HFFc6 (cell line): ENCODE measurements at regions not wholly inside any gene's neighbourhood (a gene's known extent, or its start where the extent isn't known, plus 50 kb on each side); places are given as distances from the start of the nearest gene placed in this dataset.

ENCODE experiments used
- DNase-seq: peaks from one replicate; pipeline ENCODE4 v3.0.0-alpha.2; 2018
- H3K27ac Mint-ChIP-seq: 2 replicates; pipeline ENCODE4 v1.8.0; 2020; ENCODE audit warnings: mild to moderate bottlenecking, mixed read lengths
- H3K27me3 Mint-ChIP-seq: 2 replicates; pipeline ENCODE4 v1.8.0; 2021; ENCODE audit warnings: mild to moderate bottlenecking, moderate library complexity, mixed read lengths; ENCODE audit not compliant: insufficient read depth
- H3K36me3 Mint-ChIP-seq: 2 replicates; pipeline ENCODE4 v1.8.0; 2021; ENCODE audit warnings: low read depth, mixed read lengths
- H3K4me1 Mint-ChIP-seq: 2 replicates; pipeline ENCODE4 v1.8.0; 2020; ENCODE audit warnings: low read depth, mixed read lengths
- H3K4me3 Mint-ChIP-seq: 2 replicates; pipeline ENCODE4 v1.8.0; 2020; ENCODE audit warnings: mild to moderate bottlenecking, moderate library complexity, mixed read lengths
- H3K9me3 Mint-ChIP-seq: 2 replicates; pipeline ENCODE4 v1.8.0; 2020; ENCODE audit warnings: mild to moderate bottlenecking, mixed read lengths
- TF ChIP-seq, protein P1 (sequence below): fragments of 200-600 bp; sonication (generic); IDR thresholded peaks from 2 replicates; pipeline ENCODE4 v1.5.0; 2021; ENCODE audit warnings: antibody characterized with exemption, mild to moderate bottlenecking

GRCh38 chr4:117284736-117285135 is 199.4 kb upstream of the TRAM1L1 start:
- Mint-ChIP-seq H3K36me3 (no peaks in the 10 kb centered on the region), H3K9me3 (peaks cover 23% of the 10 kb centered on the region), H3K4me1 (no peaks in the 10 kb centered on the region), H3K4me3 (no peak overlapping the region), H3K27ac (no peak overlapping the region), H3K27me3 (no peaks in the 10 kb centered on the region)
- DNase-seq: no peak
- TF ChIP-seq, protein P1, sequence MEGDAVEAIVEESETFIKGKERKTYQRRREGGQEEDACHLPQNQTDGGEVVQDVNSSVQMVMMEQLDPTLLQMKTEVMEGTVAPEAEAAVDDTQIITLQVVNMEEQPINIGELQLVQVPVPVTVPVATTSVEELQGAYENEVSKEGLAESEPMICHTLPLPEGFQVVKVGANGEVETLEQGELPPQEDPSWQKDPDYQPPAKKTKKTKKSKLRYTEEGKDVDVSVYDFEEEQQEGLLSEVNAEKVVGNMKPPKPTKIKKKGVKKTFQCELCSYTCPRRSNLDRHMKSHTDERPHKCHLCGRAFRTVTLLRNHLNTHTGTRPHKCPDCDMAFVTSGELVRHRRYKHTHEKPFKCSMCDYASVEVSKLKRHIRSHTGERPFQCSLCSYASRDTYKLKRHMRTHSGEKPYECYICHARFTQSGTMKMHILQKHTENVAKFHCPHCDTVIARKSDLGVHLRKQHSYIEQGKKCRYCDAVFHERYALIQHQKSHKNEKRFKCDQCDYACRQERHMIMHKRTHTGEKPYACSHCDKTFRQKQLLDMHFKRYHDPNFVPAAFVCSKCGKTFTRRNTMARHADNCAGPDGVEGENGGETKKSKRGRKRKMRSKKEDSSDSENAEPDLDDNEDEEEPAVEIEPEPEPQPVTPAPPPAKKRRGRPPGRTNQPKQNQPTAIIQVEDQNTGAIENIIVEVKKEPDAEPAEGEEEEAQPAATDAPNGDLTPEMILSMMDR: no peak

GRCh38 chr4:117293784-117294183 is 208.4 kb upstream of the TRAM1L1 start:
- no peaks in the 10 kb centered on the region for H3K4me1 Mint-ChIP-seq

DNA sequence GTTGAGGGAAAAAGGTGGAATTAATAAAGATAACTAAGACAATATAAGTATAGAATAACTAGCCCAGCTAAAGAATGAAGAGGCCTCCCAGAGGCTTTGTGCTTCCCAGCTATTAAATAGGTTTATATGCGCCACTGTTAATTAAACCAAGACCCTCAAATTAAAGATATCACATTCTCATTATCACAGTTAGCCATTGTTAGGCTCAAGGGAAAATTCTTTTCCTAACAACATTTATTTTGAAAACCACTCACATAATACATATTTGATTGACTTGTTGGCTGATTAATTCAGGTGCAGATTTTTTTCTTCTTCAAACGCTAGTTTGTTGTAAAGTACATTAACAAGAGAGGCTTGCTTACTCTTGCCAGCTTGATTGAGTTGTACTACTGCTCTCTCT is 216.8 kb upstream of the TRAM1L1 start:
- no peaks in the 10 kb centered on the region for H3K36me3 Mint-ChIP-seq
- no peaks in the 10 kb centered on the region for H3K27me3 Mint-ChIP-seq
- no peak for DNase-seq
- H3K4me3 Mint-ChIP-seq: no peak overlapping the region
- no peaks in the 10 kb centered on the region for H3K4me1 Mint-ChIP-seq
- TF ChIP-seq, protein P1: no peak
- H3K27ac Mint-ChIP-seq: no peak overlapping the region
- peaks cover 13% of the 10 kb centered on the region for H3K9me3 Mint-ChIP-seq

More at GRCh38 chr4:117293784-117294183, 208.4 kb upstream of the TRAM1L1 start:
- Mint-ChIP-seq H3K9me3 (peaks cover 19% of the 10 kb centered on the region), H3K27ac (no peak overlapping the region), H3K27me3 (no peaks in the 10 kb centered on the region), H3K4me3 (no peak overlapping the region), H3K36me3 (no peaks in the 10 kb centered on the region)
- no peak for DNase-seq
- TF ChIP-seq, protein P1: no peak

DNA sequence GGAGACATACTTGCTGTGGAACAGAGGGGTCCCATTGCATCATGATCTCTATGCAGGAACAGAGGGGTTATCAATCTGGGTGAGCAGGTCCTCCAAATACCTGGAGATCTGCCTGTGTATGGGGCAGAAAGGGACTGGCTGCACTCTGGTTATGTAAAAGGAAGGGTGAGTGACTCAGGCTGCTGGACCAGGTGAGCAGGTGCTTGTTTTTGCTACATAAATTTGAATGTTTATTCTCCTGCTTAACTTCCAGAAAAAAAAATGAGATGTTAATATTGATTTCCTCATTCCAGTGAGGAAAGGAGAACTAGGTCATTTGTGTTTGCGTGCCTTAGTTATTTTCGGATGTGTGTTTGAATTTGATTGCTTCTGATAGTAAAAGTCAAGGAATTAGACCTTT is 225.8 kb upstream of the TRAM1L1 start:
- no peaks in the 10 kb centered on the region for H3K36me3 Mint-ChIP-seq
- TF ChIP-seq, protein P1: no peak
- no peak overlapping the region for H3K4me3 Mint-ChIP-seq
- H3K27ac Mint-ChIP-seq: no peak overlapping the region
- peaks cover 44% of the 10 kb centered on the region for H3K9me3 Mint-ChIP-seq
- no peak for DNase-seq
- no peaks in the 10 kb centered on the region for H3K27me3 Mint-ChIP-seq
- H3K4me1 Mint-ChIP-seq: no peaks in the 10 kb centered on the region

DNA sequence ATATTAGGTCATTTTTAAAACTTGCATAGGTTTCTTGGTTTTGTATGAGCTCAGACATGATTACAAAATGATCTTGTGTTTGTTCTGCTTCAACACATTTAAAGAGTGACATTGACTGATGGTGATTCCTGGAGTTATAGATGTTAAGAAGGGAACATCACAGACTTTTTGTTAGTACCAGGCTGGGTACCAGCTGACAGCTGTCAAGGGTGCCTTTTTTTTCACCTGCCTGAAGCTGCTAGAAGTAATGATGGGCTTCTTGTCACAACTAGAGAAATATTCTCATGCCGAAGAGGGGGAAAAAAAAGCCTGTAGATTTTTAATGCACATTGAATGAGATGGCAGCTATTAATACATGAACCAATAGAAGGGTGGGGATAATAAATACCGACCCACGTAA is 226.6 kb upstream of the TRAM1L1 start:
- H3K27me3 Mint-ChIP-seq: no peaks in the 10 kb centered on the region
- H3K36me3 Mint-ChIP-seq: no peaks in the 10 kb centered on the region
- no peak overlapping the region for H3K27ac Mint-ChIP-seq
- no peak for DNase-seq
- no peak overlapping the region for H3K4me3 Mint-ChIP-seq
- TF ChIP-seq, protein P1: no peak
- H3K9me3 Mint-ChIP-seq: peaks cover 43% of the 10 kb centered on the region
- H3K4me1 Mint-ChIP-seq: no peaks in the 10 kb centered on the region
